HG02981 (cell line): ENCODE measurements at regions not wholly inside any gene's neighbourhood (a gene's known extent, or its start where the extent isn't known, plus 50 kb on each side); places are given as distances from the start of the nearest gene placed in this dataset.
"Not testable (repeated sequence)": the region's sequence is repeated elsewhere in the genome, so short reads cannot be mapped to it uniquely, and the experiment has no call there.

Experiments
- ATAC-seq: cut with Tn5 transposase; IDR thresholded peaks from one replicate; pipeline ENCODE4 v1.9.1; 2021; ENCODE audit warnings: mild to moderate bottlenecking, moderate library complexity; ENCODE audit not compliant: unreplicated experiment

DNA sequence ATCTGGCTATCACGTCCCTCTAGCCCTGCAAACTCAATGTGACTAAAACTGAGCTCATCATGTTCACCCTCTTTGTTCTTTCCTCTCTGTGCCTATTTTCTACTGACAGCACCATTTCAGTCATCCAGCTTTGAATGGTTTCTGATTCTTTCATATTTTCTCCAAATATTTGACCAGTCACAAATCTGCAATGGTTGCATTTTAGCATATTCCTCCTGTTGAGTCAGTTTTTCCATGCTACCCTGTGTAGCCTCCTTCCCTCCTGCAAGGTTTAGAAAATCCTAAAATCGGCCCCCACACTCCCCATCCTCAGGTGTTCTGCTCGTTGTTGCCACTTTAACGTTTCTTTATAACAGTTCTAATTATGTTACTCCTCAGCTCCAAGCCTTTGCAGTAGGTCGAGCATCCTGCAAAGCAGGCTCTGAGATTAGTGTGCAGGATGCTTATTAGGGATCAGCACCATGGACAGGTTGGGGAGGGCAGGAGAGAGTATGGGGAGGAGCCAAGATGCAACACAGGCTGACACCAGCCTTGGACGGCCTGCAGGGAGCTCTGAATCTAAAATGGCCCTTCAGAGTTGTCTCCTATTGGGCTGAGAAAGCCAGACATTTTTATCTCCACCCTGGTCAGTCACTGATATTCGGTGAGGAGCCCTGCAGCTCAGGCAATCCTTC is 531.0 kb upstream of the COBL start:
- no peak for ATAC-seq

DNA sequence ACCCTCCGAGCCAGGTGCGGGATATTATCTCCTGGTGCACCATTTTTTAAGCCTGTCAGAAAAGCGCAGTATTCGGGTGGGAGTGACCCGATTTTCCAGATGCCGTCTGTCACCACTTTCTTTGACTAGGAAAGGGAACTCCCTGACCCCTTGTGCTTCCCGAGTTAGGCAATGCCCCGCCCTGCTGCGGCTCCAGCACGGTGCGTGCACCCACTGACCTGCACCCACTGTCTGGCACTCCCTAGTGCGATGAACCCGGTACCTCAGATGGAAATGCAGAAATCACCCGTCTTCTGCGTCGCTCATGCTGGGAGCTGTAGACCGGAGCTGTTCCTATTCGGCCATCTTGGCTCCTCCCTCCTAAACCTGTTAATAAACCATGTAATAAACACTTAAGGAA is 522.5 kb upstream of the COBL start:
- ATAC-seq: not testable (repeated sequence)

DNA sequence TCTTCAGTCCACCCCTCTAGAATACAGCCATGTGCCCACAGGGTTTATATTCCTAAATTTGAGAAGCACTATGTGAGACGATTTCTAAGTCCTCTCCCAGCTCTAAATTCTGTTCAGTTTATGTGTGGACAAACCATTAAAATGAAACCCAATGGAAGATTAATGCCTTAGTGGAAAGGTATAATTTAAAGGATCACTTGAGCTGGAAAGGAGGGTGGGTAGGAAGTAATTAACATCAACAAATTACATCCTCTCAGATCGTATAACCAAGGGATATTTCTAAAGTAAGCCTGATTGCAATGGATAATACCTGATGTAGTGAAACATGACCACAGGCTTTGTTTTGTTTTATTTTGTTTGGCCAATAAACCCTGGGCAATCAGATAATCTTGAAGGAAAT is 511.0 kb upstream of the COBL start:
- no peak for ATAC-seq

DNA sequence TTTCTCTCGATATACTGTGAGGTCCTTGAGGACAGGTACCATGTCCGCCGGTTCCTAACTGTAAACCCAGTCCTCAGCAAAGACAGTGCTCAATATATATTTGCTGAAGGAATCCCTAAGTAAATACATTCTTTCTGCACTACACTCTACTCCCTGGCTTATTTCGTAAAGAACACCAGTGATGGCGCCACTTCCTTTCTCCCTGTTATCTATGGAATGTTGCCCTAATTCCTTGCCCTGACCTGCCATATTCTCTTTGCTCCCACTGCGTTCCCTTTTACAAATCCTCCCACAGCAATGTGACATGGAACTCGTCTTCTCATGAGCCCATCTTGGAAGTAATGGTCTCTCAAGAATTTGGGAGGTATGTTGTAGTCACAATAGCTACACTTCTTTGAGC is 507.4 kb upstream of the COBL start:
- ATAC-seq: no peak

DNA sequence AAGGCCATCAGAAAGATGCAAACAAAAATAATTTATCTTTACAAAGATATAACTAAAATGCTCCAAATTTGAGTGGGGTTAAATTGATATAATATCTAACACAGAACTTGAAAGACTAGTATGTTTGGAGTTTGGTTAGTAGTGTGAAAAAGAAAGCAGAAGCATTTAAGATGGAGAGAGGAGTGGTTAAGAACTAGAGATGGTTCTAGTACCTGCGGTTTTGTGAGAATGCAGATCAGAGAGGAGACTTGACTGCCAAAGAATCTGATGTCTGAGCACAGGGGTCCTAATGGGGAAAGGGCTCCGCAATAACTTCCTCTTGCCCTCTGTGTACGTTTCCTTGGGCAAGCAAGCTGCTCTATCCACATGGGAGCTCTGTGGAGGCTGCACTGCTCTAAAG is 506.8 kb upstream of the COBL start:
- ATAC-seq: no peak

DNA sequence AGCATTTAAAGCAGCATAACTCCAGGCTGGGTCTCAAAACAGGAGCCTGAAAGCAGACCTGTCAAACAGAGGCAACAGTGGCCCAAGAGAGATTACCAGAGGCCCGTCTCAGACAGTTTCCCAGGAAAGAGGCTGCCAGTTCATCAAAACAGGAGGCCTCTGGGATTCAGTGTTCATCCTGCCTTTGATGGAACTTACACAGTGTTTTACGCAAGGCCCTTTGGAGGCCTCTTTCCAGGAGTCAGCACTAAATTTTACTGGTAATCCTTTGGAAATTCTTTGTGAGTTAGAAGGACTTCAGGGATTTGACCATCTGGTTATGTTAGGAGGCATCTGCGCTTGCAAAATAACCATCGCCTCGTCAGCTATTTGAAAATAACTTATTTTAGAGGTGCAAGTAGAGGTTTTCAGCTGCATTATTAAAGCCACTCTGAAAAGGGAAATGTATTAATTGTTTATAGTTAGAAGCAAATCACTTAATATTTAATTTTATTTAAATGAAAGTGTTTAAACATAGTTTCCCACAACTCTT is 501.2 kb upstream of the COBL start:
- ATAC-seq: no peak

DNA sequence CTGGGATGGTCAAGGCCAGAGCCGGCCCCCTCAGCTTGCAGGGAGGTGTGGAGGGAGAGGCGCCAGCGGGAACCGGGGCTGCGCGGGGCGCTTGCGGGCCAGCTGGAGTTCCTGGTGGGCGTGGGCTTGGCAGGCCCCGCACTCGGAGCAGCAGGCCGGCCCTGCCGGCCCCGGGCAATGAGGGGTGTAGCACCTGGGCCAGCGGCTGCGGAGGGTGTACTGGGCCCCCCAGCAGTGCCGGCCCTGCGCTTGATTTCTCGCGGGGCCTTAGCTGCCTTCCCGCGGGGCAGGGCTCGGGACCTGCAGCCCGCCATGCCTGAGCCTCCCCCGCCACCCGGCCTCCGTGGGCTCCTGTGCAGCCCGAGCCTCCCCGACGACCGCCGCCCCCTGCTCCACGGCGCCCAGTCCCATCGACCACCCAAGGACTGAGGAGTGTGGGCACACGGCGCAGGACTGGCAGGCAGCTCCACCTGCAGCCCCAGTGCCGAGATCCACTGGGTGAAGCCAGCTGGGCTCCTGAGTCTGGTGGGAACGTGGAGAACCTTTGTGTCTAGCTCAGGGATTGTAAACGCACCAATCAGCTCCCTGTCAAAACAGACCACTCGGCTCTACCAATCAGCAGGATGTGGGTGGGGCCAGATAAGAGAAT is 489.3 kb upstream of the COBL start:
- ATAC-seq: not testable (repeated sequence)

DNA sequence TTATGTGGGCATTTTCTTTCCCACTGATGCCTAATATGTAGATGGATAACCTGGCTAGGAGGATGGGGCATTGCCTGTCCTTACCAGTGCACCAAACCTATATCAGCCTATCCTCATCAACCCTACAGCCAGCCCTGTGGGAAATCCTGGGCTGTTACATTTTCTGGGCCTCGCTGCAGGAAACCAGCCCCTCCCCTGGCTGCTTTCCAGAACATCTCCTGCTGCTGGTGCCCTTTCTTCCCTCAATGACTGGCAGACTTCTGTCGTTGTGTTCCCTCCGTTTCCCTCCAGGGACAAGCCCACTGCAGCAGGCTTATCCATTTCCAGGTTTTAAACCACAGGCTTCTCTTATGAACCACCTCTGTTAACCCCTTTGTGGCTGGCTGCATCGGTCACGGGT is 486.1 kb upstream of the COBL start:
- ATAC-seq: no peak

DNA sequence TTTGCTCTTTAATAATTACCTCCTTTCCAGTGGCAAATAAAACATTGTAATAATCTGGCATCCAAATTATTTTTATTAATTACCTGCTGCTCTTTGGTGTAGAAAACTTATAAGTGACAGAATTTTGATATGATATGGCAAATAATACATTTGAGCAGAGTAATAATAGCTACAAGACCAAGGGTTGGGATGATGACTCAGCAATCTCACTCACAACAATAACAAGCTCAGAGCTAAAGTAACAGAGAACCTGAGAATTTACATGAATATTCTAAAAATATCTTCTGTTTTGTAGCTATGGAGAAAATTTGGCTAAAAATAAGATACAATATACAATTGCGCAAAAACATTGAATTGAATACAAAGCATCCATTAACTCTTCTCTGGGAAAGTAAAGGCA is 480.8 kb upstream of the COBL start:
- no peak for ATAC-seq

DNA sequence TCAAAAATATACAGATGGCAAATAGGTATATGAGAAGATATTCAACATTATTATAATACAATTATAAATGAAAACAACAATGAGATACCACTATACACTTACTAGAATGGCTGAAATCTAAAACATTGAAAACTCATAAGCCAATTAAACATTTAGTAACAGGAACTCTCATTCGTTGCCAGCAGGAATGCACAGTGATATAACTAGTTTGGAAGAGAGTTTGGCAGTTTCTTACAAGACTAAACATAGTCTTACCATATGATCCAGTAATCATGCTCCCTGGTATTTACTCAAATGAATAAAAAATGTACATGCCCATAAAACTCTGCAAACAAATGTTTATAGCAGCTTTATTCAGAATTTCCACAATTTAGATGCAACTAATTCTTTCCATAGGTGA is 476.2 kb upstream of the COBL start:
- no peak for ATAC-seq

DNA sequence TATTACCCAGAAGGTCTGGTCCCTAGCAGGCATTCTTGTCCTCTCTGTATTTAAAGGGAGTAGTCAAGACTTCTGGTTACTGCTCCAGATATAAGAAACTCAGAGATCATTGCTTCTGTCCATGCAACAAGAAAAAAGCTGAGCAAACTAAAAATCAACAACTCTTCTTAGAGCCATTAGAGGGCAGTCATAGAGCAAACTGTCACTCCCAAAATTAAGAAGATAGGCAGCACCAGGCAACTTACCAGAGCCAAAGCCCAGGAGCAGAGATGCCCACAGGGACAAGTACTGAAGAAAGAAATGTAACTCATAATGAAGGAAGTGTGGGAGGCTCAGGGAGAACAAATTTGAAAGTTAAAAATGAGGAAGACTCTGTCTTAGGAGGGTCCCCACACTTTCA is 472.9 kb upstream of the COBL start:
- ATAC-seq: no peak

DNA sequence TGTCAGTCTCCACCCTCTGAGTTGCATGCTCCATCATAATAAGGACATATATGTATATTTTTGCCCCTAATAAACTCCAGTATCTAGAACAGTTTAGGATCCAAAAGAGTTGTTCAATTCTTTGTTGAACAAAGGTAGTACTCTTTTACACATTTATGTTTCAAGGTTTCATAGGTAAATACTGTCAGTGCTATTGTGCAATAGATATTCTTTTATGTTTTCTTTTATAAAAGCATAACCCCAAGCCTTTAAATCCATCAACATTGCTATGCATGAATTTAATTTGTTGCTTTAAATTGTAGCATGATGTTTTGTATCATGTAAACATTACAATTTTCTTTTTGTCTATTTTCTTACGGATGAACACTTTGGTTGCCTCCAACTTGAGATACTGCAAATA is 469.7 kb upstream of the COBL start:
- ATAC-seq: no peak

DNA sequence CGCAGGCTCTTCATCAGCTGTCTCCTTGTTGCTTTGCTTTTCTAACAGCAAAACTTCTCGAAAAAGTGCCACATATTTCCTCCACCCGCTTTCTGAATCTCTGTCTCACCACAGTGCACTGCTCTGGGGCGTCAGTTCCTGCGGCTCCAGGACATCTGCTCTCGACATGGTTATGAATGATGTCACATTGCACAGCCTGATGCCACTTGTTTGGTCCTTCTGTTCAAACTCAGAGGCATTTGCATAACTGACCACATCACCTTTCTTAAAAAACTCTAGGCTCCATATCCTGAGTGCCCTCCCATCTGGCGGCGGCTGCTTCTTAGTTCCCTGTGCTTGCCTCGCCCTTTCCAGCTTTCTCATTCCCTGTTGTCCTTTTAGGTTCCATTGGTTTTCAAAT is 469.3 kb upstream of the COBL start:
- ATAC-seq: no peak

DNA sequence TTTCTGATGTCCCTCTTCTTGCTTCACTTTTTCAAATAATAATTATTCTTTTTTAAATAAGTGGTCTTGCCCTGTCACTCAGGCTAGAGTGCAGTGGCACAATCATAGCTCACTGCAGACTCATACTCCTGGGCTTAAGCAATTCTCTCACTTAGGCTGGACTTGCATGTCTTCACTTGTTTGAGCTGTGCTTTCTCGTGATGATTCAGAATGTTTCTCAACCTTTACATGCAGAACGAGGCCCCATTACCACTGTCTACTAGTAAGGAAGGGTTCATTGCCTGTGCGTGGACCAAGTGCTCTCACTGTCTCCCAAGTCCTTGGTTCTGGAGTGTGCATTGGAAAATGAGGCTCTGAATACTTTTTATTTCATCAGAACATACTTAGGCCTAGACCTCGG is 468.6 kb upstream of the COBL start:
- ATAC-seq: no peak

DNA sequence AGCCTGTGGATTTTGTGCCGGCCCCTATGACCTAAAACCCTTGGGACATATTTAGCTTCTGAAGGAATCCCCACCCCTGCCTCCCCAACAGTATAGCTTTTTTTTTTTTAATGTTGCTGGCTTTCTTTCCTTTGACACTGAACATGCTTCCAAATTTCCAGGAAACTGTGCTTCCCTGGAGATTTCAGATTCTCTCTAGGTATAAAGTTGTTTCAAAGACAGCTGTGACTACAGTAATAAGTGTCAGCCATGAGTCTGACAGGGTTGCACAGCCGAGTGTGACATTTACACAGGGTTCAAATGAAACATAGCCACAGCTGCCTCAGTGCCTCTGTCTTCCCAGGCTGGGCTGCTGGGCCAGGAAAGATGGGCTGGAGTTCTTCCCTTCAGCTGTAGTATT is 466.6 kb upstream of the COBL start:
- ATAC-seq: no peak

DNA sequence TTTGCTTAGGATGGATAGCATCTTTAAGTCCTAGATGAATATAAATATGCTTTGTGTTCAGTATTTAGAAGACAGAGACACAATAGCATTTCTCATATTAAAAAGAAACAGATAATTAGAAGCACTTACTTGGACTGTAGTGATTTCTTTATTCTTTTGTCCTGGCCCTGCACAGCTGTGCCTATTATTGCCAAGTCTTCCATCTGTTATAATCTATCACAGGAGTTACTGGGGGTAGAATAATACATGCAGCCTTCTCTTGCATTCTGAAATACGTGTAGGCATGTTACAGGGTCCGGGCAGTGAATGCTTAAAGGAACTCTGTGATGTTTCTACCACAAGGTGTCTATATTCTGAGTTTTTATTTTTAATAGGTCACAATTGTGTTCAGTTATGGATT is 461.5 kb upstream of the COBL start:
- ATAC-seq: no peak

DNA sequence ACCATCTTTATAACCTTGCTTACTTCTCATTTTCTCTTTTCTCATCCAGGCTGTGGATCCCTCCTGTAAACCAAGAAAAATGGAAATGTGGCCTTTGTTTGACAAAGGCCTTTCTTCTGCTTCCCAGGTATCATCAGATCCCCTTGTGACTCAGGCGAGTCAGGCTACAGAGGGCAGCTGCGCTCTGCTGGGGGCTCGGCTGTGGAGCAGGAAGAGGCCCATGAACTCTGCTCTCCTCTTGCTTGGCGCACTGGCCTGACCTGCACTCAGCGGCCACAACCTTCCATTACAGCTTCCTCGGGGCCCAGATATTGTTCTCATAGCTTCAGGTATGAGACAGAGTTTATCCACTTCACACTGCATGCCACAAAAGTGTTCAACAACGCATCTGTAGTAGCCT is 457.6 kb upstream of the COBL start:
- no peak for ATAC-seq

DNA sequence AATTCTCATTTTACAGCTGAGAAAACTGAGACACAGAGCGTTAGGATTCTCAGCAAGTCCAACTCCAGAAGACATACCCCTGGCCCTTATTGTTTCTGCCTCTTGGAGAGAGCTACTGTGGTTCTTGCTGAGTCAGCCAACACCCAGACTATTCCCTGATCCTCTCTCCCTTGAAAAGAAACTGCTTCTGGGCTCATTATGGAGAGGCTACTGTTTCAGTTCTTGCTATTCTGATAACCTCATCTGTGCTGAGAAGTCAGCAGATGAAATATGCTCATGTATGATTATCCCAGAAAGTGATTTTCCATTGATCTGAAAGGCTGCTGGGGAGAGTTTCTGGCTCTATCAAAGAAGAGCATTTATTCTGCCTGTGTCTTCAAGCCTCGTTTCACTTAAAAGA is 455.6 kb upstream of the COBL start:
- no peak for ATAC-seq

DNA sequence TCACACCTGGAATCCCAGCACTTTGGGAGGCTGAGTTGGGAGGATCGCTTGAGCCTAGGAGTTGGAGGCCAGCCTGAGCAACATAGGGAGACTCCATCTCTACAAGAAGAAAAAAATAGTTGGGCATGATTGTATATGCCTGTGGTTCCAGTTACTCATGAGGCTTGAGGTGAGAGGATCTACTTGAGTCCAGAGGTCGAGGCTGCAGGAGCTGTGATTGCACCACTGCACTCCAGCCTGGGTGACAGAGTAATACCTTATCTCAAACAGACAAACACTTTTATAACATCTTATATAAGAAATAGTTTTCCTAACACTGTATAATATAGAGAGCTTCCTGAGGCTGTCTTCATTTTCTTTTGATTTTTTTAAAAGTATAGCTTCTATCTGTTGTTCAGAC is 448.4 kb upstream of the COBL start:
- ATAC-seq: no peak

DNA sequence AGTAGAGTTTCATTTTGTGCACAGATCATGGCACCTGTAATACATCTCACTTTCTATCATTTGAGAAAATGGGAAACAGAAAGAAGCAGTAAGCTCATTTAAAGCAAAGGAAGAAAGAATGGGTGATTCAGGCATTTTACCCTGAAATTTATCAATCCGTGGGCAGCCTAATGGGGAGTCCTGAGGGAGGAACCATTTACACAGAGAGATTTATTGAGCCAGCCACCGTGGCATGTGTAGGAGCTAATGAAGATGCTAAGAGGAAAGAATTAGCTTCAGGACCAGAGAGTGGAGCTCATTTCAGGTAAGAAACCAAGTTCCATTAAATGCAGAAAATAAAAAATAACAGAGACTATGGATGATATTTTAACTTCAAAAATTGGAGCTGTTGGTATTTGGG is 443.4 kb upstream of the COBL start:
- no peak for ATAC-seq

DNA sequence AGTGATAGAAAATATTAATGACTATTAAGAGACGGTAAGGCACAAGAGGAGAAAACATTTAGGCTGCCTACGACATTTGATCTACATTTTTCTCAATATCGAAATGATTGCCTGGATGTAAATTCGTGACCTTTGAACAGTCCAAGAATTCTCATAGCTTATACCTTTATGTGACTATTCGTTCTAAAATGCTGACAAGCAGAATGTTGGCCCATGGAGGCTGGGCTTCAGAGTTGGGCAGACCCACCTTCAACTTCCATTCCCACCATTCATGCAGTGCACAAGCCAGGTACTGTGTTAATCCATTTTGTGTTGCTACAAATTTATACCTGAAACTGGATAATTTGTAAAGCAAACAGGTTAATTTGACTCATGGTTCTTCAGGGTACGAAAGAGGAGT is 441.4 kb upstream of the COBL start:
- no peak for ATAC-seq

DNA sequence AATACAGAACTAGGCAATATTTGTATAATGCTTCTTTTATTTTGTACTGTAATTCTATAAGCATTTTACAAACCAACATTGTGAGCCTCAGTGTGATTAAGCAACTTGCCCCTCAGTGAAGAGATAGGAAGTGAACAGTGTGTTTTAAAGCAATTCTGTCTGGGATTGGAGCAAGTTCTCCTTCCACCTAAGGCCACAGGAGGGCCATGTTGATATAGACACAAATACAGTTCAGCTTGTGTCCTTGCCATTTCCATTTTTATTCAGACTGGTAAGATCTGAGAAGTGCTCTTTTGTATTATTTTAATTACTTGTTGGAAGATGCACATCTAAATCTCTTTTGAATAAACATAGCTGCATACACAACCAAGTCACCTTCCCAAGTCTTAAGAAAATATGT is 416.3 kb upstream of the COBL start:
- ATAC-seq: no peak

DNA sequence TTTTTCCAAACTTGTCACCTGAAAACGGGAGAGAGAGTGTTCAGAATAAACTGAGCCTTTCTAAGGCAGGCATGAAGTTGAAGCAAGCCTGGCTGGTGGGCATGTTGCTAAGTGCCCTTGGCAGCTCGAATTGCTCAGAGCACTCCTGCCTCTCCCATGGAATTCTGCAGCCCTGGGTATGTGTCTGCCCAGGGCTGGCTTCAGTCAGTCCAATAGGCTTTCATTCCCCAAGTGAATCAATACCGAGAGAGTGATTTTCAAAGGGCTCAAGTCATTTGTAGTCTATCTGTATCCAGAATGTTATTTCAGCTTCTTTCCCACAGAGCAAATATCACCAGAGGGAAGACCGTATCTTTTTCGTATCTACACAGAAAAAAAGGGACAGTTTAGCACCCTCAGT is 415.5 kb upstream of the COBL start:
- ATAC-seq: no peak
